Osteocyte (in vitro differentiated cells): ENCODE measurements at regions not wholly inside any gene's neighbourhood (a gene's known extent, or its start where the extent isn't known, plus 50 kb on each side); places are given as distances from the start of the nearest gene placed in this dataset.

Source experiments
- DNase-seq: peaks from one replicate; pipeline ENCODE4 v3.0.0; 2021; ENCODE audit warnings: mixed read lengths; ENCODE audit not compliant: unreplicated experiment; ENCODE audit errors: extremely low spot score
- H3K27ac Mint-ChIP-seq: one replicate; pipeline ENCODE4 v1.8.0; 2021; ENCODE audit warnings: mild to moderate bottlenecking, mixed read lengths; ENCODE audit not compliant: unreplicated experiment
- H3K27me3 Mint-ChIP-seq: one replicate; pipeline ENCODE4 v1.8.0; 2021; ENCODE audit warnings: mixed read lengths; ENCODE audit not compliant: unreplicated experiment
- H3K36me3 Mint-ChIP-seq: one replicate; pipeline ENCODE4 v1.8.0; 2021; ENCODE audit warnings: mixed read lengths; ENCODE audit not compliant: unreplicated experiment
- H3K4me1 Mint-ChIP-seq: one replicate; pipeline ENCODE4 v1.8.0; 2021; ENCODE audit warnings: mixed read lengths; ENCODE audit not compliant: unreplicated experiment
- H3K4me3 Mint-ChIP-seq: one replicate; pipeline ENCODE4 v1.8.0; 2021; ENCODE audit warnings: mild to moderate bottlenecking, moderate library complexity, mixed read lengths; ENCODE audit not compliant: unreplicated experiment
- H3K9me3 Mint-ChIP-seq: one replicate; pipeline ENCODE4 v1.8.0; 2021; ENCODE audit warnings: mixed read lengths; ENCODE audit not compliant: unreplicated experiment
- TF ChIP-seq, protein P1 (sequence below): fragments of 200-600 bp; sonication (generic); IDR thresholded peaks from 2 replicates; pipeline ENCODE4 v1.5.0; 2021; ENCODE audit warnings: antibody characterized with exemption, mild to moderate bottlenecking, moderate library complexity

DNA sequence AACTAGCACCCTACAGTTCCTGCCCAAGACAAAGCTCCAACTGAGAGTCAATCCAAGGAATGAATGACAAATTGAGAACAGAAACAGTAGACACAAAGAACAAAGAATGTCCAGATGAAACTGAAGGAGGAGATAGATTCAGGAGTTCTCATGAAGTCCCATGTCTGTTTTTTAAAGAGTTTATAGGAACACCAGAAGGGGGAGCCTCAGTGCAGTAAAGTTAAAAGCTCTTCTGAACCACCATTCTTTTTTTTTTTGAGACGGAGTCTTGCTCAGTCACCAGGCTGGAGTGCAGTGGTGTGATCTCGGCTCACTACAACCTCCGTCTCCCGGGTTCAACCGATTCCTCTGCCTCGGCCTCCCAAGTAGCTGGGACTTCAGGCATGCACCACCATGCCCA, 323.6 kb downstream of the MRPL39 start:
- no peaks in the 10 kb centered on the region for H3K4me1 Mint-ChIP-seq
- DNase-seq = no peak
- TF ChIP-seq, protein P1, sequence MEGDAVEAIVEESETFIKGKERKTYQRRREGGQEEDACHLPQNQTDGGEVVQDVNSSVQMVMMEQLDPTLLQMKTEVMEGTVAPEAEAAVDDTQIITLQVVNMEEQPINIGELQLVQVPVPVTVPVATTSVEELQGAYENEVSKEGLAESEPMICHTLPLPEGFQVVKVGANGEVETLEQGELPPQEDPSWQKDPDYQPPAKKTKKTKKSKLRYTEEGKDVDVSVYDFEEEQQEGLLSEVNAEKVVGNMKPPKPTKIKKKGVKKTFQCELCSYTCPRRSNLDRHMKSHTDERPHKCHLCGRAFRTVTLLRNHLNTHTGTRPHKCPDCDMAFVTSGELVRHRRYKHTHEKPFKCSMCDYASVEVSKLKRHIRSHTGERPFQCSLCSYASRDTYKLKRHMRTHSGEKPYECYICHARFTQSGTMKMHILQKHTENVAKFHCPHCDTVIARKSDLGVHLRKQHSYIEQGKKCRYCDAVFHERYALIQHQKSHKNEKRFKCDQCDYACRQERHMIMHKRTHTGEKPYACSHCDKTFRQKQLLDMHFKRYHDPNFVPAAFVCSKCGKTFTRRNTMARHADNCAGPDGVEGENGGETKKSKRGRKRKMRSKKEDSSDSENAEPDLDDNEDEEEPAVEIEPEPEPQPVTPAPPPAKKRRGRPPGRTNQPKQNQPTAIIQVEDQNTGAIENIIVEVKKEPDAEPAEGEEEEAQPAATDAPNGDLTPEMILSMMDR = peak; percentile 56
- H3K9me3 Mint-ChIP-seq = no peaks in the 10 kb centered on the region
- no peaks in the 10 kb centered on the region for H3K36me3 Mint-ChIP-seq
- H3K27ac Mint-ChIP-seq = no peak overlapping the region
- no peak overlapping the region for H3K4me3 Mint-ChIP-seq
- peaks cover 16% of the 10 kb centered on the region for H3K27me3 Mint-ChIP-seq

DNA sequence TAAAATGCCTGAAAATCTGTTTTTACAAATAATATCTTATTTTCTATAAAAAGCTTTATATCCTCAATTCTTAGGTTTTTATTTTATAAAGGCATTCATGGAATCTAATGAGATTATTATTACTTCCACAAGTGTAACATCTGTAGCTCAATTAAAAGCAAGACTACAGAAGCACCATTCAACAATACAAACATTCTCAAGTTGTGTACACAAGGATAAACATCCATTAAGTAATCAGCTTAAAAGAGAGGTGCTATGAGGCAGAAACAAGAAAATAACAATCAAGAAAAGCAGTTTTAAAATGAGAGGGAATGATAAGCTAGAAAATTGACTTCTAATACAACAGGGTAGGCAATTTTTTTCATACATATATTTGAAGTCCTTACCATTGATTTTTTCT, 326.1 kb downstream of the MRPL39 start:
- Mint-ChIP-seq H3K9me3 (no peaks in the 10 kb centered on the region), H3K27ac (no peak overlapping the region), H3K4me3 (no peak overlapping the region), H3K4me1 (no peaks in the 10 kb centered on the region), H3K36me3 (no peaks in the 10 kb centered on the region), H3K27me3 (peaks cover 16% of the 10 kb centered on the region)
- TF ChIP-seq, protein P1 = no peak
- DNase-seq = no peak

DNA sequence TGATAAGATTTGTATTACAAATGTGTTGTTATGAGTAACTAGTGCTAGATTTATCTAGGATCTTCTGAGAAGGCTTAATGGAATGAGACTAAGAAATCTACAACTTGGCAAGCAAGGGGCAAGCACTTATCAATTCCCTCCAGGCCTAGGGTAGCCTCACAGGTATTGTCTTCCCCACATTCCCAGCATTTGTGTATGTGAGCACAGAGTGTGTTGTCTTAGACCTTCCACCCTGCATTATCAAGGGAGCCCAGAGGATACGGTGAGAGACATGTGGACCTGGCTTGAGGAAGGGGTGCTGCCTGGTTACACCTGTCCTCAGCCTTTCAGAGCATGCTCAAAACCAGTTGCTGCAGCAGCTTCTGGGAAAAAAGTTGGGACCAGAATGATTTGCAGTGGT, 327.2 kb downstream of the MRPL39 start:
- Mint-ChIP-seq H3K36me3 (no peaks in the 10 kb centered on the region), H3K9me3 (no peaks in the 10 kb centered on the region), H3K4me1 (no peaks in the 10 kb centered on the region), H3K4me3 (no peak overlapping the region), H3K27me3 (peaks cover 19% of the 10 kb centered on the region), H3K27ac (no peak overlapping the region)
- DNase-seq = no peak
- TF ChIP-seq, protein P1 = no peak

DNA sequence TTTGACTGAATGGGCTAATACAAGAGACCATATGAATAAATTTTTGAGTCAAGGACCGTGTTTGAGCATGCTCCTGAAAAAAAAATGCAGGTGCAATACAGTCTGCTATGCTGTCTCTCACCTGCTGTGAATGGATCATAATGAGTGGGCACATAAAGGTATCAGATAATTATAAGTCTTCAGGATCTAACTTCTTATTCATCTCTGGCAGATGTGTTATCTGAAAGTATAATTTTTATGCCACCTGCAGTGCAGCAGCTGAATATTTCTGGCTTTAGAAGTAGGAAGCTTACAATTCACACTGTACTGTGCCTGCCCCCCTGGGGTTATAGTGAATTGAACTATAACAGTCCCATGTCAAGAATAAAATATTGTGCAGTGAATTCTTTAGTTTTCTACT, 333.3 kb downstream of the MRPL39 start:
- Mint-ChIP-seq H3K4me1 (no peaks in the 10 kb centered on the region), H3K27me3 (peaks cover 10% of the 10 kb centered on the region), H3K9me3 (no peaks in the 10 kb centered on the region), H3K36me3 (no peaks in the 10 kb centered on the region), H3K4me3 (no peak overlapping the region), H3K27ac (no peak overlapping the region)
- TF ChIP-seq, protein P1 = no peak
- no peak for DNase-seq

DNA sequence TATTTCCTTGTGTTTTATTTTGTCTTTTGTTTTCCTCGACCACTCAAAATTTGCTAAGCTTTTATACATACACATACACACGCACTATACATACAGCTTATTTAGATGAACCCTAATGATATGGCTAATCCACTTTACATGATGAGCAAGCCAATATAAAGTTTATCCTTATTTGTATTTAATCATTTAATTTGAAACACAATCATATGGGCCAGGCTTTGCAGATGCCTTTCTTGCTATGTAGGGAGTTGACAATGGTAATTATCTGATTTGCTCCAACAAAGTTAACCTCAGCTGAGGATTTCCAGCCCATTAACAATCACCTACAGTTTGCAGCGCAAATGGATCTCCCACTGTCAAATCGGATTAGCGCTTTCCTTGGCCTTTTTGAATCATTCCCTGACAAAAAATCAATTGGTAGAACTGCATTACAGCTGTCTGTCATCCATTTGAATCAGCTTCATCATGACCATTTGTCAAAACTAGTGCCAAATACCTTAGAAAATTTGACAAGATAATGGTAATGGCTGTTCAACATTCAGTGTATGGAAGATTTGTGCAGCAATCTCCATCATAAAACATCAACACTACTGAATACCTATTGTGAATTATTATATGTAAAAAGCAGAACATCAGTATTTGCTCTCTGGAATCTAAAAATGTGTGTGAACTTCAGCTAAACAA, 352.6 kb downstream of the MRPL39 start:
- TF ChIP-seq, protein P1 = no peak
- H3K4me1 Mint-ChIP-seq = no peaks in the 10 kb centered on the region
- H3K4me3 Mint-ChIP-seq = no peak overlapping the region

More for the DNA sequence above, 352.6 kb downstream of the MRPL39 start:
- no peak overlapping the region for H3K27ac Mint-ChIP-seq
- H3K36me3 Mint-ChIP-seq = no peaks in the 10 kb centered on the region
- no peaks in the 10 kb centered on the region for H3K27me3 Mint-ChIP-seq
- no peak for DNase-seq
- no peaks in the 10 kb centered on the region for H3K9me3 Mint-ChIP-seq
